HCT116 (cell line): ENCODE measurements at regions not wholly inside any gene's neighbourhood (a gene's known extent, or its start where the extent isn't known, plus 50 kb on each side); places are given as distances from the start of the nearest gene placed in this dataset.
"Not testable (repeated sequence)": the region's sequence is repeated elsewhere in the genome, so short reads cannot be mapped to it uniquely, and the experiment has no call there.

Experiments used
- ATAC-seq: fragments of 200-7000 bp; cut with Tn5 transposase; 2 replicates; pipeline ENCODE4 v1.9.1; 2020; ENCODE audit warnings: mild to moderate bottlenecking, moderate library complexity
- BruUV-seq: library from RNA; stranded (reverse); fragments of 400-500 nt; replicated peaks from 2 replicates; lab custom pipeline; 2021; lab: Mats Ljungman, UMichigan
- CTCF ChIA-PET: fragments of 300-600 bp; sonication (Branson Sonifier 250); formaldehyde crosslinking; loops from one replicate; lab custom pipeline; 2021; ENCODE audit warnings: antibody characterized with exemption; lab: Charles Lee
- POLR2A ChIA-PET: fragments of 300-600, 350-600 bp; sonication (Branson Sonifier 250); formaldehyde crosslinking; loops from one replicate; lab custom pipeline; 2021; ENCODE audit warnings: antibody characterized with exemption; lab: Charles Lee
- RAD21 ChIA-PET, 2 experiments: fragments of 300-600 bp; sonication (Branson Sonifier 250); formaldehyde crosslinking; loops; one replicate each; lab custom pipeline; 2023; ENCODE audit warnings: low total read pairs in 2 of 2; ENCODE audit not compliant: uncharacterized antibody in 2 of 2, unreplicated experiment in 2 of 2, low non-redundant PET in 1 of 2; lab: Charles Lee
- DNase-seq: peaks from one replicate; pipeline ENCODE4 v3.0.0-alpha.2; 2010; ENCODE audit warnings: low read depth, low spot score
- H2AFZ ChIP-seq: fragments of 200-600 bp; shearing (Covaris generic), sonication (generic); 2 replicates; pipeline ENCODE4 v1.6.1; 2017; ENCODE audit warnings: low read depth, mixed run types, mixed read lengths, antibody characterized with exemption, low read length; ENCODE audit not compliant: poor library complexity, severe bottlenecking
- H3K27ac ChIP-seq: 2 replicates; pipeline ENCODE4 v1.5.1; 2012; ENCODE audit warnings: low read depth, low read length
- H3K27me3 ChIP-seq: fragments of 200-600 bp; sonication (generic); 2 replicates; pipeline ENCODE4 v1.6.1; 2016; ENCODE audit warnings: mixed run types, low read length, mixed read lengths; ENCODE audit not compliant: insufficient read depth
- H3K36me3 ChIP-seq, 2 experiments: fragments of 200-500 bp in 1 of 2; fragments of 200-600 bp in 1 of 2; sonication (Bioruptor generic) in 1 of 2; sonication (generic) in 1 of 2; 2 replicates each; pipeline versions ENCODE4 v1.5.1 to v1.6.1; 2014 to 2016; ENCODE audit warnings: low read length in 2 of 2, inconsistent platforms in 1 of 2, mixed read lengths in 1 of 2, mixed run types in 1 of 2; ENCODE audit not compliant: insufficient read depth in 2 of 2, control insufficient read depth in 1 of 2
- H3K4me1 ChIP-seq, 2 experiments: fragments of 200-600 bp in 1 of 2; sonication (generic) in 1 of 2; 2 replicates each; pipeline versions ENCODE4 v1.5.1 to v1.6.1; 2012 to 2017; ENCODE audit warnings: low read length in 2 of 2, inconsistent platforms in 1 of 2, mild to moderate bottlenecking in 1 of 2, mixed read lengths in 1 of 2, mixed run types in 1 of 2, moderate library complexity in 1 of 2; ENCODE audit not compliant: insufficient read depth in 2 of 2, control insufficient read depth in 1 of 2
- H3K4me2 ChIP-seq: fragments of 200-600 bp; sonication (generic); 2 replicates; pipeline ENCODE4 v1.6.1; 2017; ENCODE audit warnings: mixed run types, low read length, mixed read lengths
- H3K4me3 ChIP-seq, 2 experiments: fragments of 200-600 bp in 1 of 2; sonication (generic) in 1 of 2; replicated peaks in 1 of 2; 2 replicates each; pipeline ENCODE4 v1.5.1; 2011 to 2016; ENCODE audit warnings: low read length in 2 of 2, control low read depth in 1 of 2, low read depth in 1 of 2, mild to moderate bottlenecking in 1 of 2, mixed read lengths in 1 of 2, mixed run types in 1 of 2
- H3K79me2 ChIP-seq: fragments of 200-600 bp; sonication (generic); 2 replicates; pipeline ENCODE4 v1.6.1; 2017; ENCODE audit warnings: mild to moderate bottlenecking, mixed run types, low read length, moderate library complexity, mixed read lengths; ENCODE audit not compliant: insufficient read depth
- H3K9ac ChIP-seq: fragments of 200-600 bp; sonication (generic); 2 replicates; pipeline ENCODE4 v1.6.1; 2016; ENCODE audit warnings: low read length, mixed read lengths
- H3K9me2 ChIP-seq: fragments of 200-600 bp; sonication (generic), shearing (Covaris generic); 2 replicates; pipeline ENCODE4 v1.6.1; 2017; ENCODE audit warnings: mixed run types, mild to moderate bottlenecking, moderate library complexity; ENCODE audit not compliant: insufficient read depth
- H3K9me3 ChIP-seq, 2 experiments: fragments of 200-500 bp in 1 of 2; fragments of 200-600 bp in 1 of 2; sonication (Bioruptor generic) in 1 of 2; sonication (generic) in 1 of 2; 2 replicates each; pipeline ENCODE4 v1.6.1; 2014 to 2017; ENCODE audit warnings: low read length in 2 of 2, mixed read lengths in 2 of 2, inconsistent platforms in 1 of 2, low read depth in 1 of 2, mild to moderate bottlenecking in 1 of 2, mixed run types in 1 of 2, moderate library complexity in 1 of 2; ENCODE audit not compliant: control insufficient read depth in 1 of 2, insufficient read depth in 1 of 2
- H4K20me1 ChIP-seq: fragments of 200-600 bp; sonication (generic), shearing (Covaris generic); 2 replicates; pipeline ENCODE4 v1.6.1; 2017; ENCODE audit warnings: mixed run types, mild to moderate bottlenecking, moderate library complexity; ENCODE audit not compliant: insufficient read depth
- CBX3 ChIP-seq: IDR thresholded peaks from 2 replicates; pipeline ENCODE4 v1.6.1; 2012; ENCODE audit warnings: low read depth
- EGR1 ChIP-seq: IDR thresholded peaks from 2 replicates; pipeline ENCODE4 v1.6.1; 2012; ENCODE audit warnings: low read depth
- ELF1 ChIP-seq: IDR thresholded peaks from 2 replicates; pipeline ENCODE4 v1.6.1; 2012; ENCODE audit warnings: low read depth, borderline replicate concordance
- FOSL1 ChIP-seq: IDR thresholded peaks from 2 replicates; pipeline ENCODE4 v1.6.1; 2012; ENCODE audit warnings: low read depth
- POLR2AphosphoS5 ChIP-seq: IDR thresholded peaks from 2 replicates; pipeline ENCODE4 v1.6.1; 2011; ENCODE audit warnings: mild to moderate bottlenecking, low read depth, low read length, moderate library complexity
- SP1 ChIP-seq: IDR thresholded peaks from 2 replicates; pipeline ENCODE4 v1.6.1; 2012; ENCODE audit warnings: low read depth
- SRF ChIP-seq: IDR thresholded peaks from 2 replicates; pipeline ENCODE4 v1.6.1; 2012; ENCODE audit warnings: low read depth
- intact Hi-C: fragments of 100-400 bp; cut with micrococcal nuclease; formaldehyde crosslinking; loops from 2 replicates; pipeline ENCODE4 v1.10.0; 2022
- TF ChIP-seq, protein P1 (sequence below): IDR thresholded peaks from 2 replicates; pipeline ENCODE4 v1.6.1; 2011; ENCODE audit warnings: mild to moderate bottlenecking, low read length, moderate library complexity; ENCODE audit not compliant: insufficient replicate concordance; ENCODE audit errors: extremely low read depth
- TF ChIP-seq, protein P2 (sequence below): IDR thresholded peaks from 2 replicates; pipeline ENCODE4 v1.6.1; 2012
- TF ChIP-seq, protein P3 (sequence below): IDR thresholded peaks from 2 replicates; pipeline ENCODE4 v1.6.1; 2012; ENCODE audit warnings: low read depth
- TF ChIP-seq, protein P4 (sequence below), 3 experiments: fragments of 200-600 bp in 1 of 3; sonication (generic) in 1 of 3; IDR thresholded peaks in 2 of 3; conservative IDR thresholded peaks in 1 of 3; 2 replicates each; pipeline ENCODE4 v1.5.1; 2012 to 2017; ENCODE audit warnings: low read depth in 2 of 3, low read length in 2 of 3, antibody characterized with exemption in 1 of 3, borderline replicate concordance in 1 of 3, control low read depth in 1 of 3, mild to moderate bottlenecking in 1 of 3, mixed read lengths in 1 of 3, mixed run types in 1 of 3, moderate library complexity in 1 of 3; ENCODE audit not compliant: insufficient read depth in 1 of 3

DNA sequence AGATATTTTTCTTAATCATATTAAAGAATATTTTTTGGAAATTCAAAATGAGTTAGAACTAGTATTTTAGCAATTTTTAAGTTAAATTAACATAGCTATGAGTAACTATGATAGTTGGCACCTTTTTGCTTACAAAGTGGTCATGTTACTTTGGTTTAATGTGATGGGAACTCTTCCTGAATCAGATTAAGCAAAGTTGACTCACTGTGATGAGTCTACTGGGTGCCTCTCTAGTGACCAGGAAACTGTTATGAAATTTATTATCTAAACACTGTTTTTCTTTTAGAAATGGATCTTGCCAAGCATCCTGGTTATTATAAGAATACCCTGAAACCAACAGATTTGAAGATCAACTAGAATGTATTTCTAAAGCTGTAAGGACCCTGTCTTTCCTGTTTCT lies 985.8 kb downstream of the TRAM1L1 start (continued):
- TF ChIP-seq POLR2AphosphoS5 (no peak), SP1 (no peak)
- TF ChIP-seq, protein P1, sequence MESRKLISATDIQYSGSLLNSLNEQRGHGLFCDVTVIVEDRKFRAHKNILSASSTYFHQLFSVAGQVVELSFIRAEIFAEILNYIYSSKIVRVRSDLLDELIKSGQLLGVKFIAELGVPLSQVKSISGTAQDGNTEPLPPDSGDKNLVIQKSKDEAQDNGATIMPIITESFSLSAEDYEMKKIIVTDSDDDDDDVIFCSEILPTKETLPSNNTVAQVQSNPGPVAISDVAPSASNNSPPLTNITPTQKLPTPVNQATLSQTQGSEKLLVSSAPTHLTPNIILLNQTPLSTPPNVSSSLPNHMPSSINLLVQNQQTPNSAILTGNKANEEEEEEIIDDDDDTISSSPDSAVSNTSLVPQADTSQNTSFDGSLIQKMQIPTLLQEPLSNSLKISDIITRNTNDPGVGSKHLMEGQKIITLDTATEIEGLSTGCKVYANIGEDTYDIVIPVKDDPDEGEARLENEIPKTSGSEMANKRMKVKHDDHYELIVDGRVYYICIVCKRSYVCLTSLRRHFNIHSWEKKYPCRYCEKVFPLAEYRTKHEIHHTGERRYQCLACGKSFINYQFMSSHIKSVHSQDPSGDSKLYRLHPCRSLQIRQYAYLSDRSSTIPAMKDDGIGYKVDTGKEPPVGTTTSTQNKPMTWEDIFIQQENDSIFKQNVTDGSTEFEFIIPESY: no peak

DNA sequence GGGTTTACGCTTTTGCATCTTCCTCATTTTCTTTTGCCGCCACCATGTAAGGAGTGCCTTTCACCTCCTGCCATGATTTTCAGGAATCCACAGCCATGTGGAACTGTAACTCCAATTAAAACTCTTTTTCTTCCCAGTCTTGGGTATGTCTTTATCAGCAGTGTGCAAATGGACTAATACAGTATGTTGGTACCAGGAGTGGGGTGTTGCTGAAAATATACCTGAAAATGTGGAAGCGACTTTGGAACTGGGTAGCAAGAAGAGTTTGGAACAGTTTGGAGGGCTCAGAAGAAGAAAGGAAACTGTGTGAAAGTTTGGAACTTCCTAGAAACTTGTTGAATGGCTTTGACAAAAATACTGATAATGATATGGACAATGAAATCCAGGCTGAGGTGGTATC lies 983.9 kb upstream of the NDST4 start:
- intact Hi-C loops, H3K9me2 ChIP-seq, CTCF ChIA-PET, H3K9me3 ChIP-seq, H3K4me1 ChIP-seq, ATAC-seq, H3K36me3 ChIP-seq, H3K27me3 ChIP-seq, H3K79me2 ChIP-seq, DNase-seq, H3K4me2 ChIP-seq, H3K9ac ChIP-seq, H4K20me1 ChIP-seq, RAD21 ChIA-PET, BruUV-seq, H2AFZ ChIP-seq, H3K4me3 ChIP-seq, POLR2A ChIA-PET, H3K27ac ChIP-seq: not testable (repeated sequence)

DNA sequence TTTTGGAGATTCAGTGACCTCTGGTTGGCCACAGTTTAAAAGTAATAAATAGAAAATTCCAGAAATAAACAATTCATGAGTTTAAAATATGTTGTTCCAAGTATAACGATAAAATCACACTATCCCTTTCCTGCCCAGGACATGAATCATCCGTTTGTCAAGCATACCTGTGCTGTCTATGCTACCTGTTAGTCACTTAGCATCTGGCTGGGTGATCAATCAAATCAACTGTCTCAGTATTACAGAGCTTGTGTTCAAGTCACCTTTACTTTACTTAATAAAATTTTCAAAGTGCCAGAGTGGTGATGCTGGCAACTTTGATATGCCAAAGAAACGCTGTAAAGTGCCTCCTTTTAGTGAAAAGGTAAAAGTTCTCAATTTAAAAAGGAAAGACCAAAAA lies 979.5 kb upstream of the NDST4 start:
- ChIA-PET RAD21 (no interaction called here), POLR2A (no interaction called here), CTCF (no interaction called here)
- Histone ChIP-seq H3K4me1 (no peaks in the 10 kb centered on the region), H4K20me1 (no peaks in the 10 kb centered on the region), H3K36me3 (no peaks in the 10 kb centered on the region), H3K9me2 (no peaks in the 10 kb centered on the region), H3K9me3 (peaks cover 0 to 5% of the 10 kb centered on the region in 2 experiments; a peak in 1 of 4 replicates), H3K27ac (no peak overlapping the region), H3K4me2 (no peak overlapping the region), H3K79me2 (no peaks in the 10 kb centered on the region), H2AFZ (no peak overlapping the region), H3K9ac (no peak overlapping the region), H3K4me3 (no peak overlapping the region), H3K27me3 (no peaks in the 10 kb centered on the region)
- DNase-seq (no peak), ATAC-seq (no peak)
- BruUV-seq: no TSS peak
- TF ChIP-seq FOSL1 (no peak), EGR1 (no peak), ELF1 (no peak), SP1 (no peak), CBX3 (no peak), SRF (no peak)
- TF ChIP-seq, protein P2, sequence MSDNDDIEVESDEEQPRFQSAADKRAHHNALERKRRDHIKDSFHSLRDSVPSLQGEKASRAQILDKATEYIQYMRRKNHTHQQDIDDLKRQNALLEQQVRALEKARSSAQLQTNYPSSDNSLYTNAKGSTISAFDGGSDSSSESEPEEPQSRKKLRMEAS: no peak
- TF ChIP-seq, protein P3, sequence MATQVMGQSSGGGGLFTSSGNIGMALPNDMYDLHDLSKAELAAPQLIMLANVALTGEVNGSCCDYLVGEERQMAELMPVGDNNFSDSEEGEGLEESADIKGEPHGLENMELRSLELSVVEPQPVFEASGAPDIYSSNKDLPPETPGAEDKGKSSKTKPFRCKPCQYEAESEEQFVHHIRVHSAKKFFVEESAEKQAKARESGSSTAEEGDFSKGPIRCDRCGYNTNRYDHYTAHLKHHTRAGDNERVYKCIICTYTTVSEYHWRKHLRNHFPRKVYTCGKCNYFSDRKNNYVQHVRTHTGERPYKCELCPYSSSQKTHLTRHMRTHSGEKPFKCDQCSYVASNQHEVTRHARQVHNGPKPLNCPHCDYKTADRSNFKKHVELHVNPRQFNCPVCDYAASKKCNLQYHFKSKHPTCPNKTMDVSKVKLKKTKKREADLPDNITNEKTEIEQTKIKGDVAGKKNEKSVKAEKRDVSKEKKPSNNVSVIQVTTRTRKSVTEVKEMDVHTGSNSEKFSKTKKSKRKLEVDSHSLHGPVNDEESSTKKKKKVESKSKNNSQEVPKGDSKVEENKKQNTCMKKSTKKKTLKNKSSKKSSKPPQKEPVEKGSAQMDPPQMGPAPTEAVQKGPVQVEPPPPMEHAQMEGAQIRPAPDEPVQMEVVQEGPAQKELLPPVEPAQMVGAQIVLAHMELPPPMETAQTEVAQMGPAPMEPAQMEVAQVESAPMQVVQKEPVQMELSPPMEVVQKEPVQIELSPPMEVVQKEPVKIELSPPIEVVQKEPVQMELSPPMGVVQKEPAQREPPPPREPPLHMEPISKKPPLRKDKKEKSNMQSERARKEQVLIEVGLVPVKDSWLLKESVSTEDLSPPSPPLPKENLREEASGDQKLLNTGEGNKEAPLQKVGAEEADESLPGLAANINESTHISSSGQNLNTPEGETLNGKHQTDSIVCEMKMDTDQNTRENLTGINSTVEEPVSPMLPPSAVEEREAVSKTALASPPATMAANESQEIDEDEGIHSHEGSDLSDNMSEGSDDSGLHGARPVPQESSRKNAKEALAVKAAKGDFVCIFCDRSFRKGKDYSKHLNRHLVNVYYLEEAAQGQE: no peak
- TF ChIP-seq, protein P4, sequence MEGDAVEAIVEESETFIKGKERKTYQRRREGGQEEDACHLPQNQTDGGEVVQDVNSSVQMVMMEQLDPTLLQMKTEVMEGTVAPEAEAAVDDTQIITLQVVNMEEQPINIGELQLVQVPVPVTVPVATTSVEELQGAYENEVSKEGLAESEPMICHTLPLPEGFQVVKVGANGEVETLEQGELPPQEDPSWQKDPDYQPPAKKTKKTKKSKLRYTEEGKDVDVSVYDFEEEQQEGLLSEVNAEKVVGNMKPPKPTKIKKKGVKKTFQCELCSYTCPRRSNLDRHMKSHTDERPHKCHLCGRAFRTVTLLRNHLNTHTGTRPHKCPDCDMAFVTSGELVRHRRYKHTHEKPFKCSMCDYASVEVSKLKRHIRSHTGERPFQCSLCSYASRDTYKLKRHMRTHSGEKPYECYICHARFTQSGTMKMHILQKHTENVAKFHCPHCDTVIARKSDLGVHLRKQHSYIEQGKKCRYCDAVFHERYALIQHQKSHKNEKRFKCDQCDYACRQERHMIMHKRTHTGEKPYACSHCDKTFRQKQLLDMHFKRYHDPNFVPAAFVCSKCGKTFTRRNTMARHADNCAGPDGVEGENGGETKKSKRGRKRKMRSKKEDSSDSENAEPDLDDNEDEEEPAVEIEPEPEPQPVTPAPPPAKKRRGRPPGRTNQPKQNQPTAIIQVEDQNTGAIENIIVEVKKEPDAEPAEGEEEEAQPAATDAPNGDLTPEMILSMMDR (IDR thresholded peaks at IDR 0.05 in 2 of 3, conservative IDR thresholded peaks at IDR 0.05 in 1 of 3; ENCODE audit: borderline replicate concordance in 1 of 3, insufficient read depth in 1 of 3, low read depth in 2 of 3, low read length in 2 of 3): no peak
- intact Hi-C loops: no loop called here
